H1 (cell line): ENCODE measurements at regions not wholly inside any gene's neighbourhood (a gene's known extent, or its start where the extent isn't known, plus 50 kb on each side); places are given as distances from the start of the nearest gene placed in this dataset.

ENCODE experiments used
- CTCF ChIA-PET: fragments of 300-600 bp; sonication (Branson Sonifier 250); formaldehyde crosslinking; loops from one replicate; lab custom pipeline; 2021; ENCODE audit not compliant: partially characterized antibody; lab: Charles Lee
- POLR2A ChIA-PET: fragments of 300-600 bp; sonication (Branson Sonifier 250); formaldehyde crosslinking; loops from one replicate; lab custom pipeline; 2021; ENCODE audit warnings: inconsistent platforms; ENCODE audit not compliant: partially characterized antibody; lab: Charles Lee
- DNase-seq, 2 experiments: peaks; one replicate each; pipeline versions ENCODE4 v3.0.0 to v3.0.0-alpha.2; 2010 to 2022; ENCODE audit warnings: low spot score in 2 of 2, low read depth in 1 of 2, mixed read lengths in 1 of 2
- FAIRE-seq: peaks from 2 replicates; lab custom pipeline; 2011; peaks lifted over from hg19 to GRCh38; lab: Jason Lieb, UNC
- H2AFZ ChIP-seq: 2 replicates; pipeline ENCODE4 v1.8.1; 2012; ENCODE audit warnings: low read length, inconsistent platforms
- H2AK5ac ChIP-seq: 2 replicates; pipeline ENCODE4 v1.6.1; 2013; ENCODE audit warnings: low read depth, low read length
- H2BK120ac ChIP-seq: replicated peaks from 2 replicates; pipeline ENCODE3; 2013; ENCODE audit warnings: low read depth, low read length, inconsistent platforms
- H2BK12ac ChIP-seq: 2 replicates; pipeline ENCODE4 v1.6.1; 2013; ENCODE audit warnings: low read depth, low read length
- H2BK15ac ChIP-seq: 2 replicates; pipeline ENCODE4 v1.6.1; 2013; ENCODE audit warnings: low read length
- H2BK20ac ChIP-seq: 2 replicates; pipeline ENCODE4 v1.6.1; 2013; ENCODE audit warnings: low read length
- H2BK5ac ChIP-seq: 2 replicates; pipeline ENCODE4 v1.6.1; 2013; ENCODE audit warnings: low read depth, low read length
- H3K14ac ChIP-seq: 2 replicates; pipeline ENCODE4 v1.6.1; 2013; ENCODE audit warnings: inconsistent platforms; ENCODE audit not compliant: insufficient read length
- H3K18ac ChIP-seq: 2 replicates; pipeline ENCODE4 v1.6.1; 2013; ENCODE audit warnings: low read length; ENCODE audit errors: extremely low read depth
- H3K23ac ChIP-seq: 2 replicates; pipeline ENCODE4 v1.6.1; 2013; ENCODE audit warnings: inconsistent platforms; ENCODE audit not compliant: insufficient read length
- H3K23me2 ChIP-seq: 2 replicates; pipeline ENCODE4 v1.6.1; 2013; ENCODE audit warnings: low read depth, low read length
- H3K27ac ChIP-seq: 2 replicates; pipeline ENCODE4 v1.6.1; 2011; ENCODE audit warnings: low read depth, low read length, inconsistent platforms
- H3K27me3 ChIP-seq, 4 experiments: replicated peaks in 1 of 4; 1 replicate in 1 of 4; 2 replicates in 3 of 4; pipeline versions ENCODE4 v1.6.1 to v1.8.1; 2011 to 2013; ENCODE audit warnings: low read length in 3 of 4, mild to moderate bottlenecking in 3 of 4, inconsistent platforms in 2 of 4, mixed read lengths in 2 of 4, moderate library complexity in 1 of 4; ENCODE audit not compliant: control insufficient read depth in 3 of 4, insufficient read depth in 3 of 4; ENCODE audit errors: extremely low read depth in 1 of 4
- H3K36me3 ChIP-seq, 4 experiments: 2 replicates each; pipeline versions ENCODE4 v1.6.1 to v1.8.1; 2011 to 2013; ENCODE audit warnings: mild to moderate bottlenecking in 4 of 4, low read length in 3 of 4, moderate library complexity in 2 of 4, control low read depth in 1 of 4, inconsistent platforms in 1 of 4; ENCODE audit not compliant: insufficient read depth in 4 of 4, control insufficient read depth in 2 of 4
- H3K4ac ChIP-seq: replicated peaks from 2 replicates; pipeline ENCODE3; 2013; ENCODE audit warnings: low read length, low read depth, mixed read lengths, inconsistent platforms; ENCODE audit not compliant: insufficient read length
- H3K4me1 ChIP-seq, 4 experiments: replicated peaks in 1 of 4; 1 replicate in 1 of 4; 2 replicates in 3 of 4; pipeline versions ENCODE4 v1.6.1 to v1.8.1; 2011 to 2013; ENCODE audit warnings: low read length in 3 of 4, inconsistent platforms in 2 of 4, mixed read lengths in 1 of 4; ENCODE audit not compliant: insufficient read depth in 4 of 4, control insufficient read depth in 3 of 4
- H3K4me2 ChIP-seq, 2 experiments: 2 replicates each; pipeline versions ENCODE4 v1.6.1 to v1.8.1; 2011 to 2013; ENCODE audit warnings: low read depth in 2 of 2, low read length in 2 of 2, control low read depth in 1 of 2, inconsistent platforms in 1 of 2, mild to moderate bottlenecking in 1 of 2; ENCODE audit not compliant: insufficient read depth in 1 of 2
- H3K4me3 ChIP-seq, 4 experiments: fragments of 200-600, 300-600 bp in 1 of 4; sonication (generic), shearing (Covaris generic), sonication (Bioruptor Twin) in 1 of 4; 2 replicates each; pipeline versions ENCODE4 v1.5.1 to v1.8.1; 2011 to 2016; ENCODE audit warnings: low read length in 4 of 4, low read depth in 3 of 4, control low read depth in 2 of 4, inconsistent platforms in 2 of 4, mild to moderate bottlenecking in 2 of 4, mixed read lengths in 1 of 4, moderate library complexity in 1 of 4; ENCODE audit not compliant: insufficient read depth in 2 of 4; ENCODE audit errors: extremely low read depth in 1 of 4
- H3K56ac ChIP-seq: replicated peaks from 2 replicates; pipeline ENCODE3; 2013; ENCODE audit warnings: low read depth, mild to moderate bottlenecking, mixed read lengths, low read length, inconsistent platforms; ENCODE audit not compliant: insufficient read length
- H3K79me1 ChIP-seq: 2 replicates; pipeline ENCODE4 v1.6.1; 2013; ENCODE audit warnings: low read depth, low read length, control low read depth
- H3K79me2 ChIP-seq, 2 experiments: 2 replicates each; pipeline versions ENCODE4 v1.6.1 to v1.8.1; 2012 to 2013; ENCODE audit warnings: low read length in 2 of 2, mild to moderate bottlenecking in 2 of 2, inconsistent platforms in 1 of 2; ENCODE audit not compliant: insufficient read depth in 2 of 2, control insufficient read depth in 1 of 2
- H3K9ac ChIP-seq, 4 experiments: replicated peaks in 1 of 4; 1 replicate in 1 of 4; 2 replicates in 3 of 4; pipeline versions ENCODE4 v1.6.1 to v1.8.1; 2011 to 2013; ENCODE audit warnings: low read depth in 3 of 4, low read length in 3 of 4, control low read depth in 2 of 4, mild to moderate bottlenecking in 2 of 4, moderate library complexity in 2 of 4, inconsistent platforms in 1 of 4; ENCODE audit errors: extremely low read depth in 1 of 4
- H3K9me3 ChIP-seq, 2 experiments: 2 replicates each; pipeline versions ENCODE4 v1.6.1 to v1.8.1; 2012 to 2013; ENCODE audit warnings: mild to moderate bottlenecking in 2 of 2, moderate library complexity in 2 of 2, control low read depth in 1 of 2, inconsistent platforms in 1 of 2, low read depth in 1 of 2, low read length in 1 of 2, mixed read lengths in 1 of 2; ENCODE audit not compliant: insufficient read depth in 2 of 2
- H4K20me1 ChIP-seq, 2 experiments: replicated peaks in 1 of 2; 2 replicates each; pipeline versions ENCODE3 to v1.8.1; 2011 to 2013; ENCODE audit warnings: inconsistent platforms in 2 of 2, low read length in 2 of 2, mild to moderate bottlenecking in 1 of 2; ENCODE audit not compliant: insufficient read depth in 2 of 2, control insufficient read depth in 1 of 2
- H4K5ac ChIP-seq: 2 replicates; pipeline ENCODE4 v1.6.1; 2013; ENCODE audit warnings: low read length, low read depth, mixed read lengths, inconsistent platforms; ENCODE audit not compliant: insufficient read length
- H4K8ac ChIP-seq: 2 replicates; pipeline ENCODE4 v1.8.0; 2013; ENCODE audit warnings: mild to moderate bottlenecking, moderate library complexity, low read length, inconsistent platforms; ENCODE audit not compliant: insufficient read depth; ENCODE audit errors: extremely low read depth
- H4K91ac ChIP-seq: replicated peaks from 2 replicates; pipeline ENCODE3; 2013; ENCODE audit warnings: low read length, mixed read lengths, inconsistent platforms; ENCODE audit not compliant: insufficient read length
- ATF3 ChIP-seq: IDR thresholded peaks from 2 replicates; pipeline ENCODE4 v1.6.1; 2011; ENCODE audit warnings: low read depth, mild to moderate bottlenecking, low read length; ENCODE audit not compliant: insufficient read depth
- CBX5 ChIP-seq: fragments of 300-800, 300-1000 bp; sonication (generic); IDR thresholded peaks from 2 replicates; pipeline ENCODE4 v1.7.1; 2016; ENCODE audit warnings: antibody characterized with exemption, low read length, low read depth
- CTCF ChIP-seq, 3 experiments: IDR thresholded peaks; 1 replicate in 2 of 3; 2 replicates in 1 of 3; pipeline versions ENCODE4 v1.5.1 to v1.6.1; 2011; ENCODE audit warnings: low read length in 3 of 3, mild to moderate bottlenecking in 3 of 3, inconsistent platforms in 2 of 3, low read depth in 1 of 3, moderate library complexity in 1 of 3; ENCODE audit not compliant: insufficient read depth in 1 of 3; ENCODE audit errors: control extremely low read depth in 1 of 3
- E2F6 ChIP-seq: IDR thresholded peaks from 2 replicates; pipeline ENCODE4 v1.6.1; 2012; ENCODE audit warnings: inconsistent platforms
- KDM4A ChIP-seq: IDR thresholded peaks from one replicate; pipeline ENCODE4 v1.7.1; 2012; ENCODE audit warnings: low read depth, mild to moderate bottlenecking, moderate library complexity, low read length, inconsistent platforms; ENCODE audit not compliant: severe bottlenecking
- MAX ChIP-seq: IDR thresholded peaks from 2 replicates; pipeline ENCODE4 v1.6.1; 2012; ENCODE audit warnings: inconsistent platforms
- POLR2AphosphoS5 ChIP-seq: IDR thresholded peaks from 2 replicates; pipeline ENCODE4 v1.6.1; 2011; ENCODE audit warnings: low read depth, low read length
- TCF12 ChIP-seq: IDR thresholded peaks from 2 replicates; pipeline ENCODE4 v1.6.1; 2011; ENCODE audit warnings: low read depth, mild to moderate bottlenecking, low read length
- ZNF274 ChIP-seq: IDR thresholded peaks from 2 replicates; pipeline ENCODE4 v1.7.0; 2012; ENCODE audit warnings: low read length, borderline replicate concordance; ENCODE audit errors: extremely low read depth
- WGBS, 2 experiments: shearing (Covaris generic) in 1 of 2; methylation state at CpG; one replicate each; pipeline versions ENCODE4 v1.1.6 to v1.1.7; 2013 to 2015; ENCODE audit warnings: low lambda C conversion rate in 2 of 2, mixed read lengths in 2 of 2, inconsistent platforms in 1 of 2, low coverage in 1 of 2, missing lambda C conversion rate in 1 of 2; ENCODE audit not compliant: insufficient replicate concordance in 2 of 2, insufficient coverage in 1 of 2, insufficient read length in 1 of 2; ENCODE audit errors: extremely low coverage in 1 of 2, missing lambda C conversion rate in 1 of 2; 5-methylcytosine and 5-hydroxymethylcytosine counted together

- Histone ChIP-seq H4K20me1 (no peaks in the 10 kb centered on the region), H4K8ac (no peak overlapping the region), H3K23me2 (no peaks in the 10 kb centered on the region), H3K9me3 (0 out of 4 replicates have a peak, but pooled peaks cover 0 to 2% of the 10 kb centered on the region in 2 experiments), H3K79me2 (no peaks in the 10 kb centered on the region), H3K4ac (no peak overlapping the region), H2BK15ac (no peak overlapping the region), H3K27me3 (no peaks in the 10 kb centered on the region), H3K4me2 (no peak overlapping the region), H3K27ac (no peak overlapping the region), H2AFZ (no peak overlapping the region), H3K79me1 (no peaks in the 10 kb centered on the region), H2BK5ac (no peak overlapping the region), H3K36me3 (no peaks in the 10 kb centered on the region), H4K5ac (no peak overlapping the region), H3K4me3 (no peak overlapping the region), H3K23ac (no peak overlapping the region), H4K91ac (no peak overlapping the region), H2BK12ac (no peak overlapping the region), H3K18ac (no peak overlapping the region), H3K4me1 (no peaks in the 10 kb centered on the region), H2BK20ac (no peak overlapping the region), H3K56ac (no peak overlapping the region), H2AK5ac (no peak overlapping the region), H2BK120ac (no peak overlapping the region), H3K9ac (no peak overlapping the region), H3K14ac (no peak overlapping the region)
- DNase-seq (no peak), FAIRE-seq (no peak)
- WGBS, 2 experiments: 68% methylated on average over 2 of the region's 2 CpGs; no CpG with 5 or more reads in 1 of the 2 experiments
- CTCF ChIA-PET: interaction anchor here (1.1 kb wide), 1 partner anchor 37 kb away, joined by 3 read pairs; no protein-coding TSS in a partner anchor
- POLR2A ChIA-PET: no interaction called here
- TF ChIP-seq ATF3 (no peak), KDM4A (no peak), E2F6 (no peak), TCF12 (no peak), CTCF (IDR thresholded peaks at IDR 0.05; ENCODE audit: control extremely low read depth in 1 of 3, insufficient read depth in 1 of 3, low read depth in 1 of 3, low read length in 3 of 3) (no peak), POLR2AphosphoS5 (no peak), MAX (no peak), CBX5 (no peak), ZNF274 (no peak)
Observed at GRCh38 chr1:181239086-181239485, 150.6 kb downstream of the IER5 start.
